ENCODE measurements at regions not wholly inside any gene's neighbourhood (a gene's known extent, or its start where the extent isn't known, plus 50 kb on each side); places are given as distances from the start of the nearest gene placed in this dataset.

DNA sequence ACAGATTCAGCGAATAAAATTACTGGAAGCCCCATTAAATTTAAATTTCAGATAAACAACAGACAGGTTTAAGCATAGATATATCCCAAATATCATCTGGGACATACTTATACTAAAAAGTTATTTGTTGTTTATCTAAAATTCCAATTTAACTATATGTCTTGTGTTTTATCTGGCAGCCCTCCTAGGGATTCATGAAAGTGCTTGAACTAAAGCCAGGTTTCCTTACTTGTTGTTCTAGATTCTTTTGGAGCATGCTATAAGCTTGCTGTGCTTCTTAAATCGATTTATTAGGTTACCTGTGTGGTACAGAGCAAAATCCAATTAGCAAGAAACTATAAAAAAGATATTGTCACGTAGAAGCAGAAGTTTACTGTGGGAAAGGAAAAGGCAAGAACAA, 202.5 kb upstream of the GMDS start:
- TF ChIP-seq POLR2A (IDR thresholded peaks at IDR 0.05; ENCODE audit: extremely low read depth, insufficient read length): no peak
- TF ChIP-seq MYC (IDR thresholded peaks at IDR 0.05; ENCODE audit: low read depth, low read length): no peak
- TF ChIP-seq, protein P1, sequence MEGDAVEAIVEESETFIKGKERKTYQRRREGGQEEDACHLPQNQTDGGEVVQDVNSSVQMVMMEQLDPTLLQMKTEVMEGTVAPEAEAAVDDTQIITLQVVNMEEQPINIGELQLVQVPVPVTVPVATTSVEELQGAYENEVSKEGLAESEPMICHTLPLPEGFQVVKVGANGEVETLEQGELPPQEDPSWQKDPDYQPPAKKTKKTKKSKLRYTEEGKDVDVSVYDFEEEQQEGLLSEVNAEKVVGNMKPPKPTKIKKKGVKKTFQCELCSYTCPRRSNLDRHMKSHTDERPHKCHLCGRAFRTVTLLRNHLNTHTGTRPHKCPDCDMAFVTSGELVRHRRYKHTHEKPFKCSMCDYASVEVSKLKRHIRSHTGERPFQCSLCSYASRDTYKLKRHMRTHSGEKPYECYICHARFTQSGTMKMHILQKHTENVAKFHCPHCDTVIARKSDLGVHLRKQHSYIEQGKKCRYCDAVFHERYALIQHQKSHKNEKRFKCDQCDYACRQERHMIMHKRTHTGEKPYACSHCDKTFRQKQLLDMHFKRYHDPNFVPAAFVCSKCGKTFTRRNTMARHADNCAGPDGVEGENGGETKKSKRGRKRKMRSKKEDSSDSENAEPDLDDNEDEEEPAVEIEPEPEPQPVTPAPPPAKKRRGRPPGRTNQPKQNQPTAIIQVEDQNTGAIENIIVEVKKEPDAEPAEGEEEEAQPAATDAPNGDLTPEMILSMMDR (IDR thresholded peaks at IDR 0.05; ENCODE audit: low read depth, low read length): no peak
- TF ChIP-seq, protein P2, sequence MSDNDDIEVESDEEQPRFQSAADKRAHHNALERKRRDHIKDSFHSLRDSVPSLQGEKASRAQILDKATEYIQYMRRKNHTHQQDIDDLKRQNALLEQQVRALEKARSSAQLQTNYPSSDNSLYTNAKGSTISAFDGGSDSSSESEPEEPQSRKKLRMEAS (IDR thresholded peaks at IDR 0.05; ENCODE audit: low read depth, low read length): no peak

All from NB4 (cell line).